Upper lobe of left lung (tissue), 4 donors: ENCODE measurements at regions not wholly inside any gene's neighbourhood (a gene's known extent, or its start where the extent isn't known, plus 50 kb on each side); places are given as distances from the start of the nearest gene placed in this dataset.

Experiments
- EP300 ChIP-seq, 4 donors: sonication (generic); formaldehyde crosslinking; IDR thresholded peaks; one replicate each; pipeline ENCODE4 v1.5.1; 2017; ENCODE audit warnings: antibody characterized with exemption in 4 of 4, control low read depth in 2 of 4
- POLR2A ChIP-seq, 4 donors: fragments of 450-650 bp; IDR thresholded peaks; one replicate each; pipeline ENCODE4 v1.5.1; 2016 to 2017; ENCODE audit warnings: antibody characterized with exemption in 4 of 4, mild to moderate bottlenecking in 2 of 4
- POLR2AphosphoS5 ChIP-seq, 2 donors: sonication (generic); formaldehyde crosslinking; IDR thresholded peaks; one replicate each; pipeline ENCODE4 v1.5.1; 2017; ENCODE audit warnings: antibody characterized with exemption in 2 of 2
- TF ChIP-seq, protein P1 (sequence below), 6 experiments: fragments of 450-650 bp in 4 of 6; fragments of 200-600 bp in 2 of 6; sonication (generic) in 2 of 6; IDR thresholded peaks; one replicate each; pipeline ENCODE4 v1.5.1; 2016 to 2019; ENCODE audit warnings: antibody characterized with exemption in 6 of 6

DNA sequence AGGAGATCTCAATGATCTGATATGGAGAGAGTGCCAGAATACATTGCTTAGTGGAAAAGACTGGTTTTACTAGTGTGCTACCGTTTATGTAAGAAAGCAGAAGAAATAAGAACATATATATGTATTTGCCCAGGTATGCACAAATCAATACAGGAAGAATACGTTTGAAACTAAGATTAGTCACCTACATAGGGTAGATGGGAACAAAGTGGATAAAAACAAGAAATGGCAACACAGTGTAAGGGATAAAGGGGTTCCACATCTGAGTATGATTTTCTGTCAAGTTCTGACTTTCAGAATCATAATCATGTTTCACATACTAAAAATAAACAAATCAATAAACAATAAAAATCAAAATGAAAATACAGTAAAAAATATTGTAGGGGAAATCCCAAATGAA, 148.6 kb upstream of the NAMPT start:
- TF ChIP-seq, protein P1, sequence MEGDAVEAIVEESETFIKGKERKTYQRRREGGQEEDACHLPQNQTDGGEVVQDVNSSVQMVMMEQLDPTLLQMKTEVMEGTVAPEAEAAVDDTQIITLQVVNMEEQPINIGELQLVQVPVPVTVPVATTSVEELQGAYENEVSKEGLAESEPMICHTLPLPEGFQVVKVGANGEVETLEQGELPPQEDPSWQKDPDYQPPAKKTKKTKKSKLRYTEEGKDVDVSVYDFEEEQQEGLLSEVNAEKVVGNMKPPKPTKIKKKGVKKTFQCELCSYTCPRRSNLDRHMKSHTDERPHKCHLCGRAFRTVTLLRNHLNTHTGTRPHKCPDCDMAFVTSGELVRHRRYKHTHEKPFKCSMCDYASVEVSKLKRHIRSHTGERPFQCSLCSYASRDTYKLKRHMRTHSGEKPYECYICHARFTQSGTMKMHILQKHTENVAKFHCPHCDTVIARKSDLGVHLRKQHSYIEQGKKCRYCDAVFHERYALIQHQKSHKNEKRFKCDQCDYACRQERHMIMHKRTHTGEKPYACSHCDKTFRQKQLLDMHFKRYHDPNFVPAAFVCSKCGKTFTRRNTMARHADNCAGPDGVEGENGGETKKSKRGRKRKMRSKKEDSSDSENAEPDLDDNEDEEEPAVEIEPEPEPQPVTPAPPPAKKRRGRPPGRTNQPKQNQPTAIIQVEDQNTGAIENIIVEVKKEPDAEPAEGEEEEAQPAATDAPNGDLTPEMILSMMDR (IDR thresholded peaks at IDR 0.05): no peak
- TF ChIP-seq POLR2A (IDR thresholded peaks at IDR 0.05) (no peak), EP300 (IDR thresholded peaks at IDR 0.05) (no peak), POLR2AphosphoS5 (IDR thresholded peaks at IDR 0.05) (no peak)
